Anterior cingulate cortex (tissue), 58 donors: ENCODE measurements at regions not wholly inside any gene's neighbourhood (a gene's known extent, or its start where the extent isn't known, plus 50 kb on each side); places are given as distances from the start of the nearest gene placed in this dataset.
"Not testable (repeated sequence)": the region's sequence is repeated elsewhere in the genome, so short reads cannot be mapped to it uniquely, and the experiment has no call there.

ENCODE experiments used
- DNase-seq, 58 donors: peaks; one replicate each; lab custom pipeline; 2025; lab: John Stamatoyannopoulos, UW

DNA sequence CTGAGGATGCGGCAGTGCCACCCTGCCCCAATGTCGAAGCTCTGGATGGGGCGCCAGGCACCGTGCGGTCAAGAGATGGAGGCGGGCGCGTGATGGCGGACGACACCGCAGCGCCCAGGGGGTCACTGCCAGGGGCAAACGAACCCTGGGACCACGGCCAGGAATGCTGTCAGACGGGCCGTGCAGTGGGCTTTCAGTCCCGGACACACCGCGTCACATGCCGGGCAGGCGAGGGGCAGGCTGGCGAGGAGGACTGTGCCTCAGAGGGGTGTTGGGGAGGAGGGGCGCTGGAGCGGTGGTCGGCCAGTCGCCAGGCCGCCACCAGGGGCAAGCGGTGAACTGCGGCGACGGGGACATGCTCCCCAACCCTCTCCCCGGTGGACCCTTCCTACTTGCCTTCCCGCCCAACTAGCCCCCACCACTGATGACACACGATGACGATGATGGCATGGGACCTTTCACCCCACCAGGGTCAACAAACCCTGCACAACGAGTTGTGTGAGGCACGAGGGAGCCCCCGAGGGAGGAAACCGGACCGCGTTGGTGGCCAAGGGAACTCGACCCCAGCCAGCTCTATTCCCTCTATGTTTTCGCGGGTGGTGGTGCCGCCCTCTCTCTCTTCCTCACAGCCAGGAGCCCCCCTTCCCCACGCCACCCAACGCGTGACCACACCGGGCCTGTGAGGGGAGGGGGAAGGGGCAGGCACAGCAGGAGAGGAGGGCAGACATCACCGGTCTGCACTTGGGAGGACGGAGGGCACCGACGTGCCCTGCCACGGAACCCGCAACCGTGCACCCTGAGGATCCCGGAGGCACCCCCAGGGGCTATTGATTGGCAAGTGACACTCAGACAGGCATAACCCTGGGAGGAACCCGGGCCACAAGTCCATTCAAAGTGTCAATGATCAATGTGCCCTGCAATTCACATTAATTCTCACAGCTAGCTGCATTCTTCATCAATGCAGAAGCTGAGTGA lies 1960.9 kb upstream of the DEFB115 start:
- DNase-seq = no peak

DNA sequence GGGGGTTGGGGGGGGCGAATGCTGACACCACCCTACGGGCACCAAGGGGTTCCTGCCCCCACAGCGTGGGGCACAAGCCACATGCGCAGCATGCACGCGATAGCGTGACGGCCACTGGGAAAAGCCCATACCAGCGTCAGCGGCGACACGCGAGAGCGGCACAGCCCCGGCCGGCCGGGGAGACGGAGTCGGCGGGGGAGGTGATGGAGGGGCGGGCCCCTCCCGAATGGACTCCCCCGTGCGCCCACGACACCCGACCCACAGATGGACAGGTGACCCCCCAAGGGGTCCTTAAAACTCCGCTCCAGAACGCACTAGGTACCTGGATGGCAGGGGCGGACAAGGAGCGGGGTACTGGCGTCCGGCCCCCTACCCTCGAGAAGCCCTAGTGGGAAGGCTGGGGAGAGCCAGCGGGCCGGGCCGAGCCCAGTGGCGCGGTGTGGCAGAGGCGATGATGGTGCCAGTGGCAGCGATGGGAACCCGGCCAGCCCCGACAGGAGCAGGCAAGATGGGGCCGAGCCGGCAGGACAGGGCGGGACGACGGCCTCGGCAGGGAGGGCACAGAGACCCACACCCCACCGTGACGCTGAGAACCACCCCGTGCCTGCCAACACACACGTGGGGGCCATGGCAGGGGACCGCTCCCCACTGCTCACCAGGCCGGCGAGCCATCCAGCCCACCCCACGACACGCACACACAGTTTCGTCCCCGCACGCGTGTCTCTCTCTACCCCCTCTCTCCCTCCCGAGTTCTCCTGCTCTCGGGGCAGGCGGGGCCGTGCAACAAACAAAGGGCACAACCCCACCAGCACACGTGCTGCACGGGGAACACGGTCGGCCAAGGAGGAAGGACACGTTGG lies 1959.8 kb upstream of the DEFB115 start:
- DNase-seq = no peak

DNA sequence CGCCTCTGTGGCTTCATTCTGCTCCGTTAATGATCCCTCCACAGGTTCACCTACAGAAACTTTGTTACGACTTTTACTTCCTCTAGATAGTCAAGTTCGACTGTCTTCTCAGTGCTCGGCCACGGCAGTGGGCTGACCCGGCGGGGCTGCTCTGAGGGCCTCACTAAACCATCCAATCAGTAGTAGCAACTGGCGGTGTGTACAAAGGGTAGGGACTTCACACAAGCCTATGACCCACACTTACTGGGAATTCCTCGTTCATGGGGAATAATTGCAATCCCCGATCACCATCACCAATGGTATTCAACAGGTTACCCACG lies 1959.2 kb upstream of the DEFB115 start:
- no peak for DNase-seq

DNA sequence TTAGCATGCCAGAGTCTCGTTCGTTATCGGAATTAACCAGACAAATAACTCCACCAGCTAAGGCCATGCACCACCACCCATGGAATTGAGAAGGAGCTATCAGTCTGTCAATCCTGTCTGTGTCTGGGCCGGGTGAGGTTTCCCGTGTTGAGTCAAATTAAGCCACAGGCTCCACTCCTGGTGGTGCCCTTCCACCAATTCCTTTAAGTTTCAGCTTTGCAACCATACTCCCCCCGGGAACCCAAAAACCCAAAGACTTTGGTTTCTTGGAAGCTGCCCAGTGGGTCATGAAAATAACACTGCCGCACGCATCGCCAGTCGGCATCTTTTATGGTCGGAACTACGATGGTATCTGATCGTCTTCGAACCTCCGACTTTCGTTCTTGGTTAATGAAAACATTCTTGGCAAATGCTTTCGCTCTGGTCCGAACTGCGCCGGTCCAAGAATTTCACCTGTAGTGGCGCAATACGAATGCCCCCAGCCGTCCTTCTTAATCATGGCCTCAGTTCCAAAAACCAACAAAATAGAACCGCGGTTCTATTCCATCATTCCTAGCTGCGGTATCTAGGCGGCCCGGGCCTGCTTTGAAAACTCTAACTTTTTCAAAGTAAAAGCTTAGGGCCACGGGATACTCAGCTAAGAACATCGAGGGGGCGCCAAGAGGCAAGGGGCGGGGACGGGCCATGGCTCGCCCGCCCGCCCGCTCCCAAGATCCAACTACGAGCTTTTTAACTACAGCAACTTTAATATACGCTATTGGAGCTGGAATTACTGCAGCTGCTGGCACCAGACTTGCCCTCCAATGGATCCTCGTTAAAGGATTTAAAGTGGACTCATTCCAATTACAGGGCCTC lies 1958.5 kb upstream of the DEFB115 start:
- DNase-seq = no peak

DNA sequence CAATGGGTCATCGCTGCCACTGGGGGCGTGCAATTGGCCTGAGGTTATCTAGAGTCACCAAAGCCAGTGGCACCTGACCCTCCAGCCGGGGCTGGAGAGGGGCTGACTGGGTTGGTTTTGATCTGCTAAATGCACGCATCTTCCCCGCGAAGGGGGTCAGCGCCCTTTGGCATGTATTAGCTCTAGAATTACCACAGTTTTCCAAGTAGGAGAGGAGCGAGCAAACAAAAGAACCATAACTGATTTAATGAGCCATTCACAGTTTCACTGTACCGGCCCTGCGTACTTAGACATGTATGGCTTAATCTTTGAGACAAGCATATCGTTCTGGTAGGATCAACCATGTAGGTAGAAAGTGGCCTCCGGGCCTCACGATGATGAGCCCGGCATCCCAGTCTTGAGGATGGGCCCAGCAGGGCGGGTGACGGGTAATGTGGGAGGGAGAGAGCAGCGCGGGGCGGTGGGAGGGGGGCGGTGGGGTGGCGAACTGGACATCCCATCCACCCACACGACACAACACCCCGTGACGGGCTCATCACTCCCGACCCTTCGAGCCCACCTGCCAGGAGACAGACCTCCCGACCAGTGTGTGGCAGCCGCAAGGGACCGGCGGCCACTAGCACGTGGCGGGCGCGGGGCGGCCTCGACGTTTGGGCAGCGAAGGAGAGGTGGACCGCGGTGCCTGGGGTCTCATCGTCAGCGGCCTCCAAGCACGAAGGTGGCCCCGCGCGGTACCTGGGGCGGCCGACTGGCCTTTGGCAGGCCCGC lies 1957.5 kb upstream of the DEFB115 start:
- DNase-seq = no peak

DNA sequence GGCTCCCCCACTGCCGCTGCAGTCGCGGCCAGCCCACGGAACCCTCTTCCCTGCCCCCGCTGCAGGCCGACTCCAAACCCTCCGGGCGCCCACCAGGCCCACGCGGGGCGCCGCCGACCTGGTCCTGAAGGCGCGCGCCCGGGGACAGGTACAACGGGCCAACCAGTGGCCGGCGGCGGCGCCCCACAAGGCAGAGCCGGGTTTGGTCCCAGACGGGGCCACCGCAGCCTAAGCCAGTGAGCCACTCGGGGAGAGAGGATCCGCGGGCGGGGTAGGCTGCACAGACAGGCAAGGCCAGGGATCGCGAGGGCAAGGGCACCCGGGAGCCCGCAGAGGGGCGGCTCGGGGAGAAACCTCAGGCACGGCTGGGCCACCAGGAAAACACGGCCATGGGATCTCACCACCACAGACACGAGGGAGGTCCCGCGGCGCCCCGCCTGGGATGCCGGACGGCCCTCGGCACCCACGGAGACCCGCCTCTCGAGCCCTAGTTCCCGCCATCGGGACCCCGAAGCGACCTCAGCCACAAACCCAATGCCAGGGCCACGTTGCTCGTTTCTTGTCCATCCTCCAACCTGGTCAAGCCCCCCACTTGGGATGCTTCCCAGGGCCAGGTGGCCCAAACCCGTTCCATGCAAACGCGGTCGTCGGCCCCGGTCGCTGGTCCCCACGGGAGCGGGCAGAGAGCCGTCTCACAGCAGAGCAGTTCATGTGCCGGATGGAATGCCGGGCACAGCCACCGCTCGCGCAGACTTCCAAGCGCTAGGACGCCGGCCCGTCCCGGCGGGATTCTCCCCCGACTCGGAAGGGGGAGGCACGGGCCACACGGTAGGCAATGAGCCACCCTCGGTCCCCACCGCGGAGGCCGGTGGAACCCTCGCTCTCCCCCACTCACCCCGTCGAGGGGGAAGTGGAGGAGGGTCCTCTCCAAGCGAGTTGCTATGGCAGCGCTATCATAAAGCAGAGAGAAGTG lies 1956.6 kb upstream of the DEFB115 start:
- no peak for DNase-seq

DNA sequence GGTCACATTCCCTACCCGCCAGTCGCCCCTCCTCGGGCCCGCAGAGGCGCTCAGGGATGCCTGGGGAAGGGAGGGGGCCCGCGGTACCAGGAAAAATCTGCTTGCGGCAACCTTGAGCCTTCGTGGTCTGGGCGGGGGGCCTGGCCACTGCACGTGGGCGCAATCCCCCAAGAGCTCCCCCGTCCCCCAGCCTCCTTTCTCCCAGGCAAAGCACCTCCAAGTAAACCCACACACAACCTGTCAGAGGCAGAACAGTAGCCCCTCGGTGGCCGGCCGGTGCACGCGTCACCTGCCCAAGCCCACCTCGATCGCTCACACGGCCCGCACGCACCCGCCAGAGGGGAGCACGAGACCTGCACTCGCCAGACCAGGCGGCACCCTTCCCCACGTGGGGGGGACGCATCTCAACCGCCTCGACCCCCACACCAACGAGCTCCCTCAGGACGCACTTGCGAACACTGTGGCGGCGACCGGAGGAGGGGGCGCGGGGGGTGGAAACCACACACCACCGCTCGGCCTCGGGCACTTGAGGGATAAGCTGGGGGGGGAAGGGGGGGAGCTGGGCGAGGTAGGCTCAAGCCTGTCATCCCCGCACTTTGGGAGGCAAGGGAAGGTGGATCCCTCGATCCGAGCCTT lies 1955.7 kb upstream of the DEFB115 start:
- no peak for DNase-seq

DNA sequence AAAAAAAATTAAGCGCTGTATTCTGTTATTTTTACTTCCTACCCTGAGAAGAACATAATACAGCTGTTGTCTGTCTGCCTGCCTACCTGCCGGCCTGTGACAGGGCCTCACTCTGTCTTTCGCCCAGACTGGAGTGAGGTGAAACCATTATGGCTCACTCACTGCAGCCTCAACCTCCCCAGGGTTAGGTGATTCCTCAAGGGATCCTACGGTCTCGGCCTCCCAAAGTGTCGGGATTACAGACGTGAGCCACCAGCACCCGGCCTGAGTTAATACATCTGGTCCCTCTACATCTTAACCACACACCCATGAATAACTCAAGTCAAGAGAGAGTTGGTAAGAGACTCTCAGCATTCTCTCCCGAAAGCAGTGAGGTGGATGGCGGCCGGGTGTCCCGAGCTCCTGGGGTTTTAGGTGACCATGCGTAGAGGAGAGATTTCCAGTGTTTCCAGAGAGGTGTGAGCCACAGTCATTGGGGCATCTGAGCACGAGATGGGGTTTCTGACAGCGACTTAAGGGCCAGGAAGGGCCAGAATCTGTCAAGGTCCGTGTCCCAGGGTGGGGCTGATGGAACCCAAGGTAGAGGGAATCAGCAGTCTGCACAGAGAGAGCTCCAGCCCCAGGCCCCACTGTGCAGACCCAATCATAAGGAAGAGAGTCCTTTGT lies 1954.4 kb upstream of the DEFB115 start:
- no peak for DNase-seq

DNA sequence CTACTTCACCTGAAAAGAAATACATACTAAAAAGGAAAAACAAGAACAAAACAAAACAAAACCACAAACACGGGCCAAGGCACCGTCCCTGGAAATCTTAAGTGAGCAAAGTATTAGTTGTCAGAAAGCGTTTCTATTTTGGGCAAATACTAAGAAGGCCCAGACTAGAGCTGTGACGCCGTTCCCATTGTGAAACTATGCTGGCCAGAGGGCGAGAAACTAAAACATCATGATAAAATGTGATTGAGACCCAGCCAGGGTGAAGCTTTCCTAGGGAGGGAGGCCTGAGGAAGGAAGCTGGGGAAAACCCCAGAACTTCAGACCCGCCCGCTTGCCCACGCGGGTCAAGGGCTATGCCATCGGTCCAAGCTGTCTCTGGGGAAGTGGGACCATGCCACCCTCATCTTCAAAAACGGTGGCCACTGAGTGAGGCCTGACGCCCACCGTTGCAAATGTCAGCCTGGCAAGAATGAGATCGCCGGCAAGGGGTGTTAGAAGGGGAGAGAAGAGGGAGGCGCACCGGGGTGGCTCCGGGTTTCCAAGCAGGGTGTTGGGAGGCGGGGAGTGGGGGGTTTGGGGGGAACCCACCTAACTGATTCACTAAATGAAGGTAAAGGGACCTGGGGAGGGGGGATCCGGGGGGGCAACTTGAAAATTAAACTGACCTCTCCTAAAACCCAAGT lies 1950.9 kb upstream of the DEFB115 start:
- no peak for DNase-seq

DNA sequence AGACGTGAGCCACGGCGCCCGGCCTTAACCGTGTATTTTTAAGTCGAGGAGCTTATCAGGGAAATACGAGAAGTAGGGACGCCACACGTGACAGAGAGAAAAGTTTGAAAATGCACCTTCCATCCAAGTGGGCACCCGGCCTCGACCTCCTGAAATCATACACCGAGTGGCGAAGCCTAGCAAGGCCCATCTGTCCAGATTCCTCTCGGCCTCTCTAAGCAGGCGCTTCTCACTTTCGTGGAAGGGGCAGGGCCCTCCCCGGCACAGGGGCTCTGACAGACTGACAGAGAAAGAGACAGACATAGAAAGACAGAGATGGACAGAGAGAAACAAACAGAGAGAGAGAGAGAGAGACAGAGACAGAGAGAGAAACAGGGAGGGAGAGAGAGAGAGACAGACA lies 1950.0 kb upstream of the DEFB115 start:
- DNase-seq = not testable (repeated sequence)

DNA sequence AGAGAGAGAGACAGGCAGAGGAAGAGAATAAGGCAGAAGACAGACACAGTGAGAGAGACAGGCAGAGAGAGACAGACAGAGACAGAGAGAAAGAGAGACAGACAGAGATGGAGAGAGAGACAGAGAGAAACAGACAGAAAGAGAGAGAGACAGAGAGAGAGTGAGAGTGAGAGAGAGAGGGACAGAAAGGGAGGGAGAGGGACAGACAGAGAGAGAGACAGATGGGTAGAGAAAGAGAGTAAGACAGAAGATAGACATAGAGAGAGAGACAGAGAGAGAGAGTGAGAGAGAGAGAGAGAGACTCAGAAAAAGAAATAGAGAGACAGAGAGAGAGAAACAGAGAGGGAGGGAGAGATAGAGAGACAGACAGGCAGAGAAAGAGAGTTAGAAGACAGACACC lies 1948.5 kb upstream of the DEFB115 start:
- DNase-seq = not testable (repeated sequence)

DNA sequence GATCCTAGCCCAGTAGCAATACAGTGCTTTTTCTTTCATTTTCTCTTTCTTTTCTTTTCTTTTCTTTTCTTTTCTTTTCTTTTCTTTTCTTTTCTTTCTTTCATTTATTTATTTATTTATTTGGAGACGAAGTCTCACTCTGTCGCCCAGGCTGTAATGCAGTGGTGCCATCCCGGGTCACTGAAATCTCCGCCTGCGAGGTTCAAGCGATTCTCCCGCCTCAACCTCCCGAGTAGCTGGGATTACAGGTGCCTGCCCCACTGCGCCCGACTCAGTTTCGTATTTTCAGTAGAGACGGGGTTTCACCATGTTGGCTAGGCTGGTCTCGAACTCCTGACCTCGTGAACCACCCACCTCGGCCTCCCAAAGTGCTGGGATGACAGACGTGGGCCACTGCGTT lies 1948.0 kb upstream of the DEFB115 start:
- DNase-seq = not testable (repeated sequence)

DNA sequence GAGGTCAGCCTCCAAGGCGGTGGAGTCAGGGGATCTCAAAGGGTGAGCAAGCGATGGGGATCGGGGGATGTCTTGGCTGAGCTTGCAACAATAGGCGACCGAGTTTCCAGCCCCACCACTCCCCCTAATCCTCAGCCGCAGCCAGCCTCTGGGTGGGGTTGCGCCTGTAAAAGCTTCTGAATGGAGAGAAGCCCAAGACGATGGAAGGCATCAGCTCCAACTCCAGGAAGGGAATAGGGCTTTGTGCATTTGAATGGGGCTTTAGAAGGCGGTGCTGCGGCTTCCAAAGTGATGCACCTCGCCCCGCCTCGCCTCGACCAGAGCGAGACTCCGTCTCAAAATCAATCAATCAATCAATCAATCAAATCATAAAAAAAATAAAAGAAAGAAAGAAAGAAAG lies 1946.4 kb upstream of the DEFB115 start:
- DNase-seq = not testable (repeated sequence)

DNA sequence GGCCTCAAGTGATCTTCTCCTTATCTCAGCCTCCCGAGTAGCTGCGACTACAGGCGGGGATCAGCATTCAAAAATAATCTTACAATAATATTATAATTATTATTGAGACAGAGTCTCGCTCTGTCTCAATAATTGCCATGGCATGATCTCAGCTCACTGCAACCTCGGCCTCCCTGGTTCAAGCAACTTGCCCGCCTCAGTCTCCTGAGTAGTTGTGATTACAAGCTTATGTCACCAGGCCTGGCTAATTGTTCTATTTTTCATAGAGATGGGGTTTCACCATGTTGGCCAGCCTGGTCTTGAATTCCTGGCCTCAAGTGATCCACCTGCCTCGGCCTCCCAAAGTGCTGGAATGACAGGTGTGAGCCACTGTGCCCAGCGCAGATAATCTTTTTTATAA lies 1944.8 kb upstream of the DEFB115 start:
- not testable (repeated sequence) for DNase-seq

DNA sequence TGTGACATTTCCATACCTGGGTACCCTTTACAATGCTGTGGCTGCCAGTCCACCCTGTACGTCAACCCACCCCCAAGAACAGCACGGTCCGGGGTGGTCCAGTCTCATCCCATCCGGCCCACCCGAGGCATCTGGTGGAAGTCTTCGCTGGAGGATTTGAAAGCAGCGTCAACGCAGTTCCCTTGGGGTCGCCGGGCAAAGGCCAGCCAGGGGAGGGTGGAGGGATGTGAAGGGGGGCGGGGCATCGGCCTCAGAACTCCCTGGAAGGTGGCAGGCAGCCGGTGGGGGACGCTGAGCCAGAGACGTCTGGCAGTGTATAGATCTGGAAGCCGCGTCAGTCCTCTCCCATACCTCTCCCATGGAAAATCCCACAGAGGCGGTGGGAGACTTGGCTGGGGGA lies 1944.0 kb upstream of the DEFB115 start:
- DNase-seq = no peak

DNA sequence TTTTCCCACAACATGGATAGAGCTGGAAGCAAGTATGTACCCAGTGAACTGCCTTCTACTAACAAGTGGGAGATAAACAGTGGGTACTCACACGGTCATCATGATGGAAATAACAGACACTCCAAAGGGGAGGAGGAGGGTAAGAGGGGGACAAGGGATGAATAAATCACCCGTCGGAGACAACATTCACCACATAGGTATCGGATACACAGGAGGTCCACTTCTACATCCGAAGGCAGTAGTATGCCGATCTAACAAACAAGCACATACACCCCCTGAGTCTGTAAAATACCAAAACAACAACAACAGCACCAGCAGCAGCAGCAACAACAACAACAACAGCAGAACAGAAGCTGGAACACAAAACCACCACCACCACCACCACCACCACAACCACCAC lies 1943.2 kb upstream of the DEFB115 start:
- DNase-seq = no peak

DNA sequence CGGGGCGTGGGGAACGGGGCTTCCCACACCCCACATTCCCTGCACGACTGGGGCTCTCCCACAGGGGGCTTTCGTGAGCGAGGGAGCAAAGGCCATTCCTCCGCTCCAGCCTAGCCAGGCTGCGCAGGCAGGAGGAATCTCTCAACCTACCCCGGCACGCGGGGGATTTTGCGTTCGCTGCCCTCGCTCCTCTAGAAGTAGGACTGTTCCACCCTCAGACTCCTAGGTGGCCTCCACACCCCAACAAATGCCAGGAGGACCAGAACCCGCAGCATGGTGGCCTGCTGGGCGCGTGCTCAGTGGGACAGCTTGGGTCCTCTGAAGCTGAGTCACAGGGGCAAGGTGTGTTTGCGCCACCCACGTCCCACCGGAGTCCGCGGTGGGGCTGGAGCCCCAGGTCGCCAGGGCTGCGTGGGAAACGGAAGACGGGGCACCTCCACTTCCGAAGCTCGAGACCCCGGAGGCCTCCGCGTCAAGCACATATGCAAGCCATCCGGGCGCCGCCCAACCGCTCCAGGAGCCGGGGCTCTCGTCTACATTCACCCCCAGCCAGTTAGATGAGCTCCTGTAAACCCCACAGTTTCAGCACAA lies 1938.5 kb upstream of the DEFB115 start:
- DNase-seq = no peak
